ENCODE measurements at regions not wholly inside any gene's neighbourhood (a gene's known extent, or its start where the extent isn't known, plus 50 kb on each side); places are given as distances from the start of the nearest gene placed in this dataset.

- Histone ChIP-seq H3K4ac (ENCODE audit: low read depth, low read length) (no peak overlapping the region), H2AFZ (ENCODE audit: low read length) (no peak overlapping the region), H4K91ac (ENCODE audit: insufficient read length, low read depth, low read length) (no peak overlapping the region), H4K20me1 (ENCODE audit: control insufficient read depth, insufficient read depth, insufficient read length) (no peaks in the 10 kb centered on the region), H3K9me3 (ENCODE audit: control insufficient read depth, low read depth, low read length) (no peaks in the 10 kb centered on the region), H4K8ac (replicated peaks; ENCODE audit: insufficient read length, low read depth, low read length) (no peak overlapping the region), H2BK15ac (ENCODE audit: low read depth, low read length) (no peak overlapping the region), H3K79me1 (ENCODE audit: insufficient read depth, low read depth, low read length, poor library complexity, severe bottlenecking) (no peaks in the 10 kb centered on the region), H3K4me2 (ENCODE audit: insufficient read depth, insufficient read length, low read length) (no peak overlapping the region), H3K23me2 (ENCODE audit: insufficient read length, low read depth, low read length, poor library complexity, severe bottlenecking) (no peaks in the 10 kb centered on the region), H3K23ac (ENCODE audit: insufficient read length, low read depth, low read length) (no peak overlapping the region), H2BK12ac (ENCODE audit: insufficient read length, low read depth, low read length) (no peak overlapping the region), H3K27me3 (ENCODE audit: insufficient read depth, low read length) (no peaks in the 10 kb centered on the region), H2BK20ac (ENCODE audit: low read depth, low read length, poor library complexity, severe bottlenecking) (no peak overlapping the region), H3K4me1 (ENCODE audit: insufficient read depth, low read length) (no peaks in the 10 kb centered on the region), H4K5ac (ENCODE audit: insufficient read length, low read depth, low read length) (no peak overlapping the region), H3K14ac (ENCODE audit: insufficient read depth, low read length) (no peak overlapping the region), H2BK120ac (ENCODE audit: low read depth, low read length, poor library complexity, severe bottlenecking) (no peak overlapping the region), H3K79me2 (ENCODE audit: insufficient read depth, low read length) (no peaks in the 10 kb centered on the region), H3K56ac (ENCODE audit: insufficient read length, low read depth, low read length) (no peak overlapping the region), H3K27ac (ENCODE audit: insufficient read length, low read depth, low read length) (no peak overlapping the region), H3K9ac (ENCODE audit: extremely low read depth, insufficient read length, low read length) (no peak overlapping the region), H2AK5ac (ENCODE audit: insufficient read length, low read length) (no peak overlapping the region), H3K18ac (ENCODE audit: insufficient read length, low read depth, low read length) (no peak overlapping the region), H2BK5ac (ENCODE audit: insufficient read length, low read length) (no peak overlapping the region), H3T11ph (ENCODE audit: low read length) (no peak overlapping the region)
- H3K27ac Mint-ChIP-seq: no peak overlapping the region
- no peak for DNase-seq
- no CpG with 5 or more reads among the region's 1 CpG for WGBS (ENCODE audit: extremely low coverage, insufficient read length, low lambda C conversion rate)
- TF ChIP-seq, protein P1, sequence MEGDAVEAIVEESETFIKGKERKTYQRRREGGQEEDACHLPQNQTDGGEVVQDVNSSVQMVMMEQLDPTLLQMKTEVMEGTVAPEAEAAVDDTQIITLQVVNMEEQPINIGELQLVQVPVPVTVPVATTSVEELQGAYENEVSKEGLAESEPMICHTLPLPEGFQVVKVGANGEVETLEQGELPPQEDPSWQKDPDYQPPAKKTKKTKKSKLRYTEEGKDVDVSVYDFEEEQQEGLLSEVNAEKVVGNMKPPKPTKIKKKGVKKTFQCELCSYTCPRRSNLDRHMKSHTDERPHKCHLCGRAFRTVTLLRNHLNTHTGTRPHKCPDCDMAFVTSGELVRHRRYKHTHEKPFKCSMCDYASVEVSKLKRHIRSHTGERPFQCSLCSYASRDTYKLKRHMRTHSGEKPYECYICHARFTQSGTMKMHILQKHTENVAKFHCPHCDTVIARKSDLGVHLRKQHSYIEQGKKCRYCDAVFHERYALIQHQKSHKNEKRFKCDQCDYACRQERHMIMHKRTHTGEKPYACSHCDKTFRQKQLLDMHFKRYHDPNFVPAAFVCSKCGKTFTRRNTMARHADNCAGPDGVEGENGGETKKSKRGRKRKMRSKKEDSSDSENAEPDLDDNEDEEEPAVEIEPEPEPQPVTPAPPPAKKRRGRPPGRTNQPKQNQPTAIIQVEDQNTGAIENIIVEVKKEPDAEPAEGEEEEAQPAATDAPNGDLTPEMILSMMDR (conservative IDR thresholded peaks at IDR 0.05): no peak
- peaks cover 0 to 4% of the 10 kb centered on the region in 2 experiments; a peak in 2 of 5 replicates for H3K9me3 Mint-ChIP-seq
- H3K36me3 Mint-ChIP-seq (ENCODE audit: insufficient read depth in 1 of 3, low read depth in 3 of 3): peaks cover 0 to 2% (median 0%) of the 10 kb centered on the region in 3 experiments; a peak in 1 of 7 replicates
- H3K4me3 Mint-ChIP-seq: no peak overlapping the region
- H3K4me1 Mint-ChIP-seq: no peaks in the 10 kb centered on the region
- no peaks in the 10 kb centered on the region for H3K27me3 Mint-ChIP-seq (ENCODE audit: low read depth)
Measured at GRCh38 chr9:30676651-30677050, 1707.8 kb upstream of the ACO1 start.

All from H9 (cell line).